DMS 273 (cell line): ENCODE measurements at regions not wholly inside any gene's neighbourhood (a gene's known extent, or its start where the extent isn't known, plus 50 kb on each side); places are given as distances from the start of the nearest gene placed in this dataset.

Experiments
- DNase-seq: peaks from one replicate; lab custom pipeline; 2025; ENCODE audit not compliant: unreplicated experiment; lab: John Stamatoyannopoulos, UW

- peak; percentile 2 for DNase-seq
Observed at GRCh38 chr5:164332349-164333196, 827.2 kb downstream of the MAT2B start.

DNA sequence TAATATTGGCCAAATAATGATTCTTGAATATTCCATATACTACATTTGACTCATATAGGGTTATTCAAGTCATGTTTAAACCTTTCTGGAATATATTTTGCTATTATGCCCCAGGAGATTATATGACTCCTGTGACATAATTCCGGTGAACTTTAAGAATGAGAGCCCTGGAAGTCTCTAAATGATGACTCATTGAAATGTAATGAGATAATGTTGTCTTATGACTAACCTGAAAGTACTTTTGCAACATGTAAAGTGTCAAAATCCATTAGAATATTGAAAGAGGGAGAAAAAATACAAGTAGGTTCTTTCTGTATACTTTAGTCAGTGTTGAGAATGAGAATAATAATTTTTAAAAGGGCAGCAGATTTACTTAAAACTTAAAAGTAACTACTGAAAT is 830.4 kb downstream of the MAT2B start:
- DNase-seq, result no peak

GRCh38 chr5:164336276-164336675 is 830.9 kb downstream of the MAT2B start:
- no peak for DNase-seq

GRCh38 chr5:164336906-164337305 is 831.5 kb downstream of the MAT2B start:
- no peak for DNase-seq

- DNase-seq, result peak; percentile 15
Observed at GRCh38 chr5:164341056-164341619, 835.7 kb downstream of the MAT2B start.

- peak; percentile 60 for DNase-seq
Observed at GRCh38 chr5:164345173-164345849, 839.9 kb downstream of the MAT2B start.

GRCh38 chr5:164345853-164346252 is 840.4 kb downstream of the MAT2B start:
- no peak for DNase-seq

GRCh38 chr5:164346785-164347630 is 841.6 kb downstream of the MAT2B start:
- DNase-seq, result no peak

DNA sequence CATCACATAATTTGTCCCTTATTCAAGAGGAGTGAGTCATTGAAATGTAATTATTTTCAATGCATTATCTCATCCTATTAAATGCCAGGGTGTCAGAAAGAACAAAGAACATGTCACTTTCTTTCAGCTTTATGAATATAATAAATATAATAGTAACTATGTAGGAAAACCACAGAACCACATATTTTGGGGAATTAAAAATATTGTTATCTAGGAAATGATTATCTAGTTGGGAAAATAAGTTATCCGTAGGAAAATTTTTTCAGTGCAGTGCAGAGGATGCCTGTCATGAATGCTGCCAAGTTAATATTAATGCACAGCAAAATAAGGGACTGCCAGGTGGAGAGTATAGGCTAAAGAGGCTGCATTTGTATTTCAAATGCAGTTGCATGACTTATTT is 844.8 kb downstream of the MAT2B start:
- DNase-seq, result no peak

GRCh38 chr5:164351245-164351834 is 845.9 kb downstream of the MAT2B start:
- DNase-seq, result no peak

DNA sequence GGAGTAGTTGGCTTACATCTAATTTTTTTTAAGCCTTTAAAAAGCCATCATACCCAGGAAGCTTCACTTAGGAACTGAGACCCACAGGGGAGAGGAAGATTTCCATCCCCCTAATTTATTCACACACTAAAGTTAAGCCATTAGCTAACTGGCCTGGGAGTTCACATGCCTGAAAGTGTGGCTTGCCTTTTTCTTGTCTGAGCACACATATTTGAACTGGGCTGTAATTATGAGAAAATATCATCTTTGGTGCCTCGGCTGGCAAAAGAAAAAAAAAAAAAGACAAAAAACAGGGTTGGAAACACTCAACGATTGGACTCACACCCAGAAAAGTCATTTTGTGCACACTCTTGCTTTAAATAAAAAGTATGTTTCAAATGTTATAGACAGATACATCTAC is 847.3 kb downstream of the MAT2B start:
- DNase-seq, result no peak

- no peak for DNase-seq
Observed at GRCh38 chr5:164353155-164353554, 847.7 kb downstream of the MAT2B start.

DNA sequence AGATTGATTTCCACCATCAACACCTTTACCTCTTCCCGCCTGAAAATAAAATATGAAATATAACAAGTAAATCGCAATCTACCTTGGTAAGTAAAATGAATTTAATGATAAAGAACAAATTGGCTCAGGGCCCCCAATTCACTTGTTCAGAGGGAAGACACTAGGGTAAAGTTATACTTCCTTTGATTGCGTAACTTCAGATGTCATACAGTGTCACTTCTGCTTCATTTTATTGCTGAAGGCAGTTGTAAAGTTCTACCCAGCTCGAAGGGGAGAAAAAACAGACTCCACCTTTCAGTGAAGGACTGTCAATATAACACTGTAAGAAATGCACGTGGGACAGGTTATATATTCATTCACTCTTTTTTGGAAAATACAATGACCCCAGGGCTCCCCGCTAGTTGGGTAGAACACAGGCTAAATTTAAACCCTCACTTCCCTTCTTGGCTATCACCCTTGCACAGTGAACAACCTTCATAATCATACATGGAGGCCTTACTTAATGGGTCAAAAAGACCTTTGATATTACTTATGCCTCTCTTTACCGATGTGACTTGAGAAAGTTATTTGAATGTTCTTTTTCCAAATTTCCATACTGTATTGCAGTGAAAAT is 848.8 kb downstream of the MAT2B start:
- DNase-seq, result no peak

GRCh38 chr5:164355267-164355830 is 849.9 kb downstream of the MAT2B start:
- DNase-seq, result no peak

GRCh38 chr5:164356790-164357189 is 851.4 kb downstream of the MAT2B start:
- no peak for DNase-seq

DNA sequence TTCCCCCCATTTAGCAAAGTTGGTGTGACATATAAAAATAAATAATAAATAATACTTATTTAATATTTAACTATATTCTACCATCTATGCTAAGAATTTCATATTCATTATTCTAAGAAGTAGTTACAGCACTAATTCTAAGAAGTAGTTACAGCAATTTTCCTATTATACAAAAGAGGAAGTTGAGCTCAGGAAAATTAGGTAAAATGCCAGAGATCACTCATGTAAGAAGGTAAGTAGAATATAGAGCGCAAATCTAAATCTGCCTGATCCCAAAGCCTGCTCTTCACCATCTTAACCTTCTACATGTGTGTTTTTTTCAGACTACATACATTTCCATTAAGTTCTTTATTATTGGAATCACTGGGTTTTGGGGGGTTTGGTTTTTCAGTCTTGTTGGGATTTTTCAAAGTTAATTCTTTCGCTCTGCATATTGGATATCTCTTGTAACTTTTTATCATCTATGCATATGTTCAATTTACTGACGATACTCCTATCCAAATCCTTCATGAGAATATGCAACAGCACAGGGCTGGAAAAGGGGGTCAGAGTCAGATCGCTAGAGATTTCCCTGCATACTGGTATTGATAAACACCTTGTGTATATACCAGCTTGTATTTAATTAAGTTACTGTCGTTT is 852.1 kb downstream of the MAT2B start:
- DNase-seq, result no peak

- no peak for DNase-seq
Observed at GRCh38 chr5:164358531-164359259, 853.3 kb downstream of the MAT2B start.

- no peak for DNase-seq
Observed at GRCh38 chr5:164359260-164360255, 854.1 kb downstream of the MAT2B start.
